Hepatocyte (in vitro differentiated cells): ENCODE measurements at regions not wholly inside any gene's neighbourhood (a gene's known extent, or its start where the extent isn't known, plus 50 kb on each side); places are given as distances from the start of the nearest gene placed in this dataset.
"Not testable (repeated sequence)": the region's sequence is repeated elsewhere in the genome, so short reads cannot be mapped to it uniquely, and the experiment has no call there.

Experiments used
- DNase-seq: peaks from one replicate; pipeline ENCODE4 v3.0.0-alpha.2; 2016; ENCODE audit warnings: low spot score
- H2AFZ ChIP-seq: fragments of 200-600 bp; sonication (generic); 2 replicates; pipeline ENCODE4 v1.6.0; 2016; ENCODE audit warnings: antibody characterized with exemption, mild to moderate bottlenecking
- H3K27ac ChIP-seq: fragments of 200-600 bp; sonication (generic); 2 replicates; pipeline ENCODE4 v1.5.1; 2016; ENCODE audit warnings: mild to moderate bottlenecking
- H3K27me3 ChIP-seq: fragments of 200-600 bp; sonication (generic); 2 replicates; pipeline ENCODE4 v1.6.1; 2016
- H3K36me3 ChIP-seq: fragments of 200-600 bp; sonication (generic); replicated peaks from 2 replicates; pipeline ENCODE4 v1.5.1; 2016; ENCODE audit warnings: low read depth; ENCODE audit not compliant: insufficient read depth
- H3K4me1 ChIP-seq: fragments of 200-600 bp; sonication (generic); 2 replicates; pipeline ENCODE4 v1.5.1; 2016; ENCODE audit warnings: mild to moderate bottlenecking, moderate library complexity; ENCODE audit not compliant: insufficient read depth
- H3K4me2 ChIP-seq: fragments of 200-600 bp; sonication (generic); 2 replicates; pipeline ENCODE4 v1.6.0; 2016
- H3K4me3 ChIP-seq: fragments of 200-600 bp; sonication (generic); 2 replicates; pipeline ENCODE4 v1.5.1; 2016; ENCODE audit warnings: mild to moderate bottlenecking
- H3K79me2 ChIP-seq: fragments of 200-600 bp; sonication (generic); 2 replicates; pipeline ENCODE4 v1.6.0; 2017; ENCODE audit warnings: mild to moderate bottlenecking
- H3K9me2 ChIP-seq: fragments of 200-600 bp; sonication (generic); replicated peaks from 2 replicates; pipeline ENCODE4 v1.6.0; 2017; ENCODE audit warnings: mild to moderate bottlenecking; ENCODE audit not compliant: insufficient read depth
- H3K9me3 ChIP-seq: fragments of 200-600 bp; sonication (generic); 2 replicates; pipeline ENCODE4 v1.5.1; 2016; ENCODE audit warnings: low read depth, mild to moderate bottlenecking
- H4K20me1 ChIP-seq: fragments of 200-600 bp; sonication (generic); 2 replicates; pipeline ENCODE4 v1.6.0; 2016; ENCODE audit warnings: mild to moderate bottlenecking; ENCODE audit not compliant: insufficient read depth, poor library complexity, severe bottlenecking
- CTCF ChIP-seq: fragments of 200-600 bp; sonication (generic); IDR thresholded peaks from 2 replicates; pipeline ENCODE4 v1.5.1; 2016; ENCODE audit warnings: antibody characterized with exemption, mild to moderate bottlenecking; ENCODE audit not compliant: poor library complexity
- EZH2 ChIP-seq: fragments of 200-600 bp; sonication (generic); IDR thresholded peaks from 2 replicates; pipeline ENCODE4 v1.6.1; 2016; ENCODE audit warnings: antibody characterized with exemption, mild to moderate bottlenecking, borderline replicate concordance
- EZH2phosphoT487 ChIP-seq: fragments of 200-600 bp; sonication (generic); IDR thresholded peaks from one replicate; pipeline ENCODE4 v1.6.1; 2018; ENCODE audit warnings: antibody characterized with exemption, mild to moderate bottlenecking, low read depth, moderate library complexity; ENCODE audit not compliant: unreplicated experiment, severe bottlenecking
- WGBS: methylation state at CpG from one replicate; pipeline ENCODE4 v1.1.6; 2016; ENCODE audit warnings: low lambda C conversion rate; ENCODE audit errors: missing lambda C conversion rate; 5-methylcytosine and 5-hydroxymethylcytosine counted together

- H3K27ac ChIP-seq = no peak overlapping the region
- H3K4me1 ChIP-seq = no peaks in the 10 kb centered on the region
- H3K79me2 ChIP-seq = no peaks in the 10 kb centered on the region
- H3K4me2 ChIP-seq = no peak overlapping the region
- H3K27me3 ChIP-seq = no peaks in the 10 kb centered on the region
- TF ChIP-seq CTCF (no peak), EZH2 (no peak), EZH2phosphoT487 (no peak)
- H3K4me3 ChIP-seq = no peak overlapping the region
- no peaks in the 10 kb centered on the region for H4K20me1 ChIP-seq
- H3K36me3 ChIP-seq = no peaks in the 10 kb centered on the region
- H2AFZ ChIP-seq = no peak overlapping the region
- 87% methylated on average over 6 of the region's 6 CpGs for WGBS
- DNase-seq = no peak
- no peaks in the 10 kb centered on the region for H3K9me2 ChIP-seq
- H3K9me3 ChIP-seq = no peaks in the 10 kb centered on the region
These were observed 336.3 kb downstream of the TFAP2A start for GRCh38 chr6:10078581-10078980.

- 100% methylated on average over 10 of the region's 45 CpGs for WGBS
- not testable (repeated sequence) for H3K9me2 ChIP-seq, H3K9me3 ChIP-seq
These were observed 340.1 kb downstream of the TFAP2A start for GRCh38 chr6:10074726-10075125.

GRCh38 chr6:10073341-10073740 is 341.5 kb downstream of the TFAP2A start:
- WGBS = 71% methylated on average over 9 of the region's 9 CpGs
- Histone ChIP-seq H2AFZ (no peak overlapping the region), H3K79me2 (no peaks in the 10 kb centered on the region), H3K27ac (no peak overlapping the region), H3K27me3 (no peaks in the 10 kb centered on the region), H3K4me1 (no peaks in the 10 kb centered on the region), H3K4me3 (no peak overlapping the region), H3K36me3 (no peaks in the 10 kb centered on the region), H3K9me3 (no peaks in the 10 kb centered on the region), H3K4me2 (no peak overlapping the region), H4K20me1 (no peaks in the 10 kb centered on the region), H3K9me2 (no peaks in the 10 kb centered on the region)
- TF ChIP-seq EZH2phosphoT487 (no peak), EZH2 (no peak), CTCF (no peak)
- DNase-seq = no peak

More at GRCh38 chr6:10074726-10075125, 340.1 kb downstream of the TFAP2A start:
- H3K4me2 ChIP-seq, H2AFZ ChIP-seq, H3K4me1 ChIP-seq, DNase-seq, H3K27ac ChIP-seq, H4K20me1 ChIP-seq, H3K79me2 ChIP-seq, H3K27me3 ChIP-seq, H3K36me3 ChIP-seq, H3K4me3 ChIP-seq: not testable (repeated sequence)

- H2AFZ ChIP-seq = no peak overlapping the region
- no peak for DNase-seq
- H3K9me3 ChIP-seq = no peaks in the 10 kb centered on the region
- H3K79me2 ChIP-seq = no peaks in the 10 kb centered on the region
- no peak overlapping the region for H3K4me3 ChIP-seq
- H3K27ac ChIP-seq = no peak overlapping the region
- WGBS = 87% methylated on average over 5 of the region's 5 CpGs
- no peaks in the 10 kb centered on the region for H4K20me1 ChIP-seq
- H3K4me1 ChIP-seq = no peaks in the 10 kb centered on the region
- H3K36me3 ChIP-seq = no peaks in the 10 kb centered on the region
- TF ChIP-seq CTCF (no peak), EZH2 (no peak), EZH2phosphoT487 (no peak)
- H3K4me2 ChIP-seq = no peak overlapping the region
- no peaks in the 10 kb centered on the region for H3K27me3 ChIP-seq
- H3K9me2 ChIP-seq = no peaks in the 10 kb centered on the region
These were observed 343.1 kb downstream of the TFAP2A start for GRCh38 chr6:10071631-10072220.
